HEK293 (cell line): ENCODE measurements at regions not wholly inside any gene's neighbourhood (a gene's known extent, or its start where the extent isn't known, plus 50 kb on each side); places are given as distances from the start of the nearest gene placed in this dataset.

Source experiments
- CTCF ChIA-PET: fragments of 350-600 bp; formaldehyde crosslinking; extraction: SDS; loops from one replicate; lab custom pipeline; 2021; ENCODE audit warnings: antibody characterized with exemption; lab: Yijun Ruan, JAX
- POLR2A ChIA-PET: fragments of 300-600 bp; formaldehyde crosslinking; extraction: SDS; loops from one replicate; lab custom pipeline; 2020; ENCODE audit warnings: antibody characterized with exemption, inconsistent platforms; lab: Yijun Ruan, JAX
- H3K27ac ChIP-seq: fragments of 200-500 bp; sonication (Bioruptor generic); 2 replicates; pipeline ENCODE4 v1.5.1; 2014; ENCODE audit warnings: low read depth, low read length, control low read depth, inconsistent platforms; ENCODE audit errors: extremely low read depth
- H3K36me3 ChIP-seq, 2 experiments: fragments of 200-500 bp in 1 of 2; sonication (Bioruptor generic) in 1 of 2; 1 replicate in 1 of 2; 2 replicates in 1 of 2; pipeline ENCODE4 v1.5.1; 2014 to 2017; ENCODE audit warnings: inconsistent platforms in 2 of 2, low read length in 2 of 2; ENCODE audit not compliant: control insufficient read depth in 2 of 2, insufficient read depth in 1 of 2
- H3K4me1 ChIP-seq: fragments of 200-500 bp; sonication (Bioruptor generic); 2 replicates; pipeline ENCODE4 v1.5.1; 2014; ENCODE audit warnings: mild to moderate bottlenecking, low read length, inconsistent platforms; ENCODE audit not compliant: control insufficient read depth, insufficient read depth
- H3K4me3 ChIP-seq: 2 replicates; pipeline ENCODE4 v1.5.1; 2011; ENCODE audit warnings: low read depth, mild to moderate bottlenecking, control low read depth, low read length, moderate library complexity
- H3K9me3 ChIP-seq: fragments of 200-500 bp; sonication (Bioruptor generic); 2 replicates; pipeline ENCODE4 v1.5.1; 2014; ENCODE audit warnings: low read depth, low read length, inconsistent platforms; ENCODE audit not compliant: control insufficient read depth, insufficient read depth
- CTCF ChIP-seq: fragments of 450-650 bp; formaldehyde crosslinking; IDR thresholded peaks from 2 replicates; pipeline ENCODE4 v1.5.1; 2016; ENCODE audit warnings: missing biosample characterization, missing genetic modification characterization
- GLIS1 ChIP-seq: fragments of 450-650 bp; formaldehyde crosslinking; IDR thresholded peaks from 2 replicates; pipeline ENCODE4 v1.5.1; 2016; ENCODE audit warnings: missing biosample characterization, missing genetic modification characterization
- MEIS1 ChIP-seq: sonication (generic); formaldehyde crosslinking; IDR thresholded peaks from 2 replicates; pipeline ENCODE4 v1.8.1; 2022; ENCODE audit warnings: missing genetic modification reagents, mild to moderate bottlenecking, borderline replicate concordance
- PRDM4 ChIP-seq: fragments of 450-650 bp; formaldehyde crosslinking; IDR thresholded peaks from 2 replicates; pipeline ENCODE4 v1.5.1; 2017; ENCODE audit warnings: missing biosample characterization, missing genetic modification characterization
- WT1 ChIP-seq: fragments of 450-650 bp; formaldehyde crosslinking; IDR thresholded peaks from 2 replicates; pipeline ENCODE4 v1.5.1; 2016; ENCODE audit warnings: missing biosample characterization, missing genetic modification characterization
- ZBTB26 ChIP-seq: fragments of 450-650 bp; formaldehyde crosslinking; optimal IDR thresholded peaks from 2 replicates; pipeline ENCODE3; 2016; ENCODE audit warnings: missing biosample characterization, mild to moderate bottlenecking, missing genetic modification characterization
- ZEB2 ChIP-seq: fragments of 450-650 bp; formaldehyde crosslinking; IDR thresholded peaks from 2 replicates; pipeline ENCODE4 v1.5.1; 2016; ENCODE audit warnings: missing biosample characterization, missing genetic modification characterization
- ZNF121 ChIP-seq: fragments of 450-650 bp; formaldehyde crosslinking; IDR thresholded peaks from 2 replicates; pipeline ENCODE4 v1.5.1; 2016; ENCODE audit warnings: missing biosample characterization, missing genetic modification characterization
- ZNF184 ChIP-seq: fragments of 450-650 bp; IDR thresholded peaks from 2 replicates; pipeline ENCODE4 v1.5.1; 2018; ENCODE audit warnings: missing biosample characterization, mild to moderate bottlenecking, missing genetic modification characterization
- ZNF341 ChIP-seq: fragments of 450-650 bp; formaldehyde crosslinking; IDR thresholded peaks from 2 replicates; pipeline ENCODE4; 2016; ENCODE audit warnings: low read depth, missing biosample characterization, missing genetic modification characterization
- ZNF362 ChIP-seq: fragments of 450-650 bp; formaldehyde crosslinking; IDR thresholded peaks from 2 replicates; pipeline ENCODE4 v1.5.1; 2016; ENCODE audit warnings: missing biosample characterization, missing genetic modification characterization
- ZNF366 ChIP-seq: fragments of 450-650 bp; formaldehyde crosslinking; conservative IDR thresholded peaks from 2 replicates; pipeline ENCODE4 v1.5.1; 2016; ENCODE audit warnings: missing biosample characterization, missing genetic modification characterization
- ZNF548 ChIP-seq: fragments of 450-650 bp; formaldehyde crosslinking; IDR thresholded peaks from 2 replicates; pipeline ENCODE4 v1.5.1; 2016; ENCODE audit warnings: missing biosample characterization, missing genetic modification characterization
- ZNF560 ChIP-seq: fragments of 450-650 bp; formaldehyde crosslinking; IDR thresholded peaks from 2 replicates; pipeline ENCODE4 v1.5.1; 2017; ENCODE audit warnings: missing biosample characterization, missing genetic modification characterization, borderline replicate concordance
- ZNF654 ChIP-seq: fragments of 450-650 bp; formaldehyde crosslinking; IDR thresholded peaks from 2 replicates; pipeline ENCODE4 v1.5.1; 2016; ENCODE audit warnings: low read depth, missing biosample characterization, missing genetic modification characterization
- ZNF692 ChIP-seq: fragments of 450-650 bp; formaldehyde crosslinking; IDR thresholded peaks from 2 replicates; pipeline ENCODE4 v1.5.1; 2016; ENCODE audit warnings: missing biosample characterization, missing genetic modification characterization
- ZNF843 ChIP-seq: fragments of 450-650 bp; formaldehyde crosslinking; IDR thresholded peaks from 2 replicates; pipeline ENCODE4 v1.5.1; 2016; ENCODE audit warnings: missing biosample characterization, missing genetic modification characterization
- TF ChIP-seq, protein P1 (sequence below): fragments of 450-650 bp; formaldehyde crosslinking; IDR thresholded peaks from 2 replicates; pipeline ENCODE4 v1.5.1; 2017; ENCODE audit warnings: missing biosample characterization, mild to moderate bottlenecking, missing genetic modification characterization, moderate library complexity
- TF ChIP-seq, protein P2 (sequence below): fragments of 450-650 bp; formaldehyde crosslinking; IDR thresholded peaks from 2 replicates; pipeline ENCODE4 v1.5.1; 2017; ENCODE audit warnings: missing biosample characterization, missing genetic modification characterization

DNA sequence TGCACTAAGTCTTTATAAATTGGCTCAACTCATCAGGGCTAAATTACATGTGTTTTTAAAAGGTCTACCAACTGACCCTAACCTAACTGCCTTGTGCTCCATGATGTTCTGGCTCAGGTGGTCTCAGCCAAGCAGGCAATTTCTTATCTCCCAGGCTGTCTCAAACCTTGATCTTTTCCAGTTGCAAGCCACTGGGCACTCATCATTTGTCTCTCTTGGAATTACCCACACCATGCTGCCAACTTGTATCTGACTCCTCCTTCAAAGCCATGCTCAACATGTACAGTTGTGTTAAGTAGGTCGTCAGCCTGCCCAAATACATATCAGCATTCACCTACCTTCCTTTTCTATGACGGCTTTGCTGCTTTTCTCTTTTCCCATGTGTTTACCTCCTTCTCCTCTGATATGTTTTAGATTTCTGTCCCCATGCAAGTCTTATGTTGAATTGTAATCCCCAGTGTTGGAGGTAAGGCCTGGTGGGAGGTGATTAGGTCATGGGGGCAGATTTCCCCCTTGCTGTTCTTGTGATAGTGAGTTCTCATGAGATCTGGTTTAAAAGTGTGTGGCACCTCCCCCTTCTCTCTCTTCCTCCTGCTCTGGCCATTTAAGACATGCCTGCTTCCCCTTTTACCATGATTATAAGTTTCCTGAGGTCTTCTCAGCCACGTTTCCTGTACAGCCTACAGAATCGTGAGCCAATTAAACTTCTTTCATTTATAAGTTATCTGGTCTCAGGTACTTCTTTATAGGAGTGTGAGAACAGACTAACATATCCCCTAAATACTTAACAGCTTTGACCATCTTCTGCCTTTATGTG, 130.0 kb downstream of the ELAPOR2 start:
- Histone ChIP-seq H3K36me3 (peaks cover 0 to 19% of the 10 kb centered on the region in 2 experiments; a peak in 1 of 3 replicates), H3K9me3 (no peaks in the 10 kb centered on the region), H3K27ac (no peak overlapping the region), H3K4me3 (no peak overlapping the region), H3K4me1 (no peaks in the 10 kb centered on the region)
- CTCF ChIA-PET, result interaction anchor here (1.0 to 1.8 kb wide), 4 partner anchors 48 to 307 kb away, joined by 3 to 7 read pairs (median 4); no protein-coding TSS in a partner anchor
- TF ChIP-seq ZNF362 (tag by site-specific recombination) (no peak), ZNF548 (no peak), ZNF692 (tag by site-specific recombination) (no peak), CTCF (tag by site-specific recombination) (no peak), ZNF341 (tag by site-specific recombination) (no peak), GLIS1 (tag by site-specific recombination) (no peak), ZNF654 (tag by site-specific recombination) (no peak), MEIS1 (no peak), ZNF121 (tag by site-specific recombination) (no peak), ZNF843 (tag by site-specific recombination) (no peak), ZNF366 (tag by site-specific recombination) (no peak), ZEB2 (tag by site-specific recombination) (no peak), ZNF184 (tag by site-specific recombination) (no peak), WT1 (tag by site-specific recombination) (no peak), PRDM4 (tag by site-specific recombination) (no peak), ZBTB26 (no peak), ZNF560 (tag by site-specific recombination) (no peak)
- TF ChIP-seq, protein P1, sequence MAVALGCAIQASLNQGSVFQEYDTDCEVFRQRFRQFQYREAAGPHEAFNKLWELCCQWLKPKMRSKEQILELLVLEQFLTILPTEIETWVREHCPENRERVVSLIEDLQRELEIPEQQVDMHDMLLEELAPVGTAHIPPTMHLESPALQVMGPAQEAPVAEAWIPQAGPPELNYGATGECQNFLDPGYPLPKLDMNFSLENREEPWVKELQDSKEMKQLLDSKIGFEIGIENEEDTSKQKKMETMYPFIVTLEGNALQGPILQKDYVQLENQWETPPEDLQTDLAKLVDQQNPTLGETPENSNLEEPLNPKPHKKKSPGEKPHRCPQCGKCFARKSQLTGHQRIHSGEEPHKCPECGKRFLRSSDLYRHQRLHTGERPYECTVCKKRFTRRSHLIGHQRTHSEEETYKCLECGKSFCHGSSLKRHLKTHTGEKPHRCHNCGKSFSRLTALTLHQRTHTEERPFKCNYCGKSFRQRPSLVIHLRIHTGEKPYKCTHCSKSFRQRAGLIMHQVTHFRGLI, result no peak
- TF ChIP-seq, protein P2, sequence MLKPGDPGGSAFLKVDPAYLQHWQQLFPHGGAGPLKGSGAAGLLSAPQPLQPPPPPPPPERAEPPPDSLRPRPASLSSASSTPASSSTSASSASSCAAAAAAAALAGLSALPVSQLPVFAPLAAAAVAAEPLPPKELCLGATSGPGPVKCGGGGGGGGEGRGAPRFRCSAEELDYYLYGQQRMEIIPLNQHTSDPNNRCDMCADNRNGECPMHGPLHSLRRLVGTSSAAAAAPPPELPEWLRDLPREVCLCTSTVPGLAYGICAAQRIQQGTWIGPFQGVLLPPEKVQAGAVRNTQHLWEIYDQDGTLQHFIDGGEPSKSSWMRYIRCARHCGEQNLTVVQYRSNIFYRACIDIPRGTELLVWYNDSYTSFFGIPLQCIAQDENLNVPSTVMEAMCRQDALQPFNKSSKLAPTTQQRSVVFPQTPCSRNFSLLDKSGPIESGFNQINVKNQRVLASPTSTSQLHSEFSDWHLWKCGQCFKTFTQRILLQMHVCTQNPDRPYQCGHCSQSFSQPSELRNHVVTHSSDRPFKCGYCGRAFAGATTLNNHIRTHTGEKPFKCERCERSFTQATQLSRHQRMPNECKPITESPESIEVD (tag by site-specific recombination), result no peak
- POLR2A ChIA-PET, result no interaction called here
